ENCODE measurements at regions not wholly inside any gene's neighbourhood (a gene's known extent, or its start where the extent isn't known, plus 50 kb on each side); places are given as distances from the start of the nearest gene placed in this dataset.

GRCh38 chr11:95586155-95586554 lies 203.4 kb downstream of the FAM76B start:
- no peak overlapping the region for H3K18ac ChIP-seq (ENCODE audit: low read length)
- no peak overlapping the region for H3K23ac ChIP-seq (ENCODE audit: low read length)
- H3K4me1 ChIP-seq (ENCODE audit: control insufficient read depth, low read depth, low read length) = no peaks in the 10 kb centered on the region
- H3K4me2 ChIP-seq (ENCODE audit: low read length) = no peak overlapping the region
- no peak overlapping the region for H4K8ac ChIP-seq (ENCODE audit: low read depth, low read length)
- H2AK5ac ChIP-seq (ENCODE audit: low read length) = no peak overlapping the region
- no peaks in the 10 kb centered on the region for H3K27me3 ChIP-seq (ENCODE audit: insufficient read depth, low read length, poor library complexity)
- no peaks in the 10 kb centered on the region for H3K36me3 ChIP-seq (ENCODE audit: control insufficient read depth, insufficient read depth, low read length)
- H4K5ac ChIP-seq (ENCODE audit: low read length) = no peak overlapping the region
- no peak overlapping the region for H3K9ac ChIP-seq (ENCODE audit: low read length)
- no peak overlapping the region for H3K27ac ChIP-seq (ENCODE audit: low read depth, low read length)
- H3K4me3 ChIP-seq (ENCODE audit: low read length) = no peak overlapping the region
- DNase-seq = peak; percentile 3
- no peak overlapping the region for H2BK120ac ChIP-seq (ENCODE audit: low read depth, low read length)
- no CpG with 5 or more reads among the region's 1 CpG for WGBS (ENCODE audit: extremely low coverage, insufficient coverage, low lambda C conversion rate)
- no peak overlapping the region for H3K4ac ChIP-seq (ENCODE audit: low read depth, low read length)
- no peak overlapping the region for H2BK5ac ChIP-seq (ENCODE audit: low read length)
- H3K56ac ChIP-seq (ENCODE audit: low read length) = no peak overlapping the region
- H3K79me2 ChIP-seq (ENCODE audit: control insufficient read depth, insufficient read depth, low read length) = no peaks in the 10 kb centered on the region
- H2BK15ac ChIP-seq (replicated peaks; ENCODE audit: low read depth) = no peak overlapping the region
- H3K79me1 ChIP-seq (ENCODE audit: low read length) = no peaks in the 10 kb centered on the region

DNA sequence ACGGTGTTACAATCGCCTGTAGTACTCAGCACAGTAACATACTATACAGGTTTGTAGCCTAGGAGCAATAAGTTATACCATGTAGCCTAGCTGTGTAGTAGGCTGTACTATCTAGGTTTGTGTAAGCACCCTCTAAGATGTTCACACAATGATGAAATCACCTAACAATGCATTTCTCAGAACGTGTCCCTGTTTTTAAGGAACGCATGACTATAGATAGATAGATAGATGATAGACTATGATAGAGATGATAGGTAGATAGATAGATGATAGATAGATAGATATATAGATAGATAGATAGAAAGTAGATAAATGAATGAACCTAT lies 203.9 kb downstream of the FAM76B start:
- no CpG with 5 or more reads among the region's 4 CpGs for WGBS (ENCODE audit: extremely low coverage, insufficient coverage, low lambda C conversion rate)
- Histone ChIP-seq H2BK15ac (replicated peaks; ENCODE audit: low read depth) (no peak overlapping the region), H4K8ac (ENCODE audit: low read depth, low read length) (no peak overlapping the region), H2BK5ac (ENCODE audit: low read length) (no peak overlapping the region), H3K4me2 (ENCODE audit: low read length) (no peak overlapping the region), H3K36me3 (ENCODE audit: control insufficient read depth, insufficient read depth, low read length) (no peaks in the 10 kb centered on the region), H3K27ac (ENCODE audit: low read depth, low read length) (no peak overlapping the region), H2BK120ac (ENCODE audit: low read depth, low read length) (no peak overlapping the region), H3K9ac (ENCODE audit: low read length) (no peak overlapping the region), H4K5ac (ENCODE audit: low read length) (no peak overlapping the region), H3K79me2 (ENCODE audit: control insufficient read depth, insufficient read depth, low read length) (no peaks in the 10 kb centered on the region), H3K4me3 (ENCODE audit: low read length) (no peak overlapping the region), H3K4me1 (ENCODE audit: control insufficient read depth, low read depth, low read length) (no peaks in the 10 kb centered on the region), H3K27me3 (ENCODE audit: insufficient read depth, low read length, poor library complexity) (no peaks in the 10 kb centered on the region), H3K4ac (ENCODE audit: low read depth, low read length) (no peak overlapping the region), H3K79me1 (ENCODE audit: low read length) (no peaks in the 10 kb centered on the region), H2AK5ac (ENCODE audit: low read length) (no peak overlapping the region), H3K56ac (ENCODE audit: low read length) (no peak overlapping the region), H3K23ac (ENCODE audit: low read length) (no peak overlapping the region), H3K18ac (ENCODE audit: low read length) (no peak overlapping the region)
- DNase-seq = no peak

GRCh38 chr11:95585069-95585751 lies 204.4 kb downstream of the FAM76B start:
- Histone ChIP-seq H3K4me3 (ENCODE audit: low read length) (no peak overlapping the region), H3K56ac (ENCODE audit: low read length) (no peak overlapping the region), H3K27ac (ENCODE audit: low read depth, low read length) (no peak overlapping the region), H3K4me1 (ENCODE audit: control insufficient read depth, low read depth, low read length) (no peaks in the 10 kb centered on the region), H2BK15ac (replicated peaks; ENCODE audit: low read depth) (no peak overlapping the region), H3K4me2 (ENCODE audit: low read length) (no peak overlapping the region), H3K4ac (ENCODE audit: low read depth, low read length) (no peak overlapping the region), H4K5ac (ENCODE audit: low read length) (no peak overlapping the region), H3K23ac (ENCODE audit: low read length) (no peak overlapping the region), H2BK5ac (ENCODE audit: low read length) (no peak overlapping the region), H3K27me3 (ENCODE audit: insufficient read depth, low read length, poor library complexity) (no peaks in the 10 kb centered on the region), H3K18ac (ENCODE audit: low read length) (no peak overlapping the region), H4K8ac (ENCODE audit: low read depth, low read length) (no peak overlapping the region), H2AK5ac (ENCODE audit: low read length) (no peak overlapping the region), H3K79me1 (ENCODE audit: low read length) (no peaks in the 10 kb centered on the region), H3K36me3 (ENCODE audit: control insufficient read depth, insufficient read depth, low read length) (no peaks in the 10 kb centered on the region), H2BK120ac (ENCODE audit: low read depth, low read length) (no peak overlapping the region), H3K79me2 (ENCODE audit: control insufficient read depth, insufficient read depth, low read length) (no peaks in the 10 kb centered on the region), H3K9ac (ENCODE audit: low read length) (no peak overlapping the region)
- no peak for DNase-seq
- no CpG with 5 or more reads among the region's 3 CpGs for WGBS (ENCODE audit: extremely low coverage, insufficient coverage, low lambda C conversion rate)

GRCh38 chr11:95584589-95584988 lies 205.0 kb downstream of the FAM76B start:
- WGBS (ENCODE audit: extremely low coverage, insufficient coverage, low lambda C conversion rate) = no CpG with 5 or more reads among the region's 2 CpGs
- H2AK5ac ChIP-seq (ENCODE audit: low read length) = no peak overlapping the region
- no peak overlapping the region for H3K23ac ChIP-seq (ENCODE audit: low read length)
- no peak overlapping the region for H3K4me2 ChIP-seq (ENCODE audit: low read length)
- DNase-seq = peak; percentile 13
- no peaks in the 10 kb centered on the region for H3K27me3 ChIP-seq (ENCODE audit: insufficient read depth, low read length, poor library complexity)
- H2BK5ac ChIP-seq (ENCODE audit: low read length) = no peak overlapping the region
- H3K4ac ChIP-seq (ENCODE audit: low read depth, low read length) = no peak overlapping the region
- H2BK120ac ChIP-seq (ENCODE audit: low read depth, low read length) = no peak overlapping the region
- H3K27ac ChIP-seq (ENCODE audit: low read depth, low read length) = no peak overlapping the region
- H4K5ac ChIP-seq (ENCODE audit: low read length) = no peak overlapping the region
- H2BK15ac ChIP-seq (replicated peaks; ENCODE audit: low read depth) = no peak overlapping the region
- no peaks in the 10 kb centered on the region for H3K79me1 ChIP-seq (ENCODE audit: low read length)
- no peaks in the 10 kb centered on the region for H3K4me1 ChIP-seq (ENCODE audit: control insufficient read depth, low read depth, low read length)
- no peaks in the 10 kb centered on the region for H3K36me3 ChIP-seq (ENCODE audit: control insufficient read depth, insufficient read depth, low read length)
- H3K56ac ChIP-seq (ENCODE audit: low read length) = no peak overlapping the region
- no peaks in the 10 kb centered on the region for H3K79me2 ChIP-seq (ENCODE audit: control insufficient read depth, insufficient read depth, low read length)
- no peak overlapping the region for H3K9ac ChIP-seq (ENCODE audit: low read length)
- no peak overlapping the region for H3K4me3 ChIP-seq (ENCODE audit: low read length)
- H4K8ac ChIP-seq (ENCODE audit: low read depth, low read length) = no peak overlapping the region
- H3K18ac ChIP-seq (ENCODE audit: low read length) = no peak overlapping the region

DNA sequence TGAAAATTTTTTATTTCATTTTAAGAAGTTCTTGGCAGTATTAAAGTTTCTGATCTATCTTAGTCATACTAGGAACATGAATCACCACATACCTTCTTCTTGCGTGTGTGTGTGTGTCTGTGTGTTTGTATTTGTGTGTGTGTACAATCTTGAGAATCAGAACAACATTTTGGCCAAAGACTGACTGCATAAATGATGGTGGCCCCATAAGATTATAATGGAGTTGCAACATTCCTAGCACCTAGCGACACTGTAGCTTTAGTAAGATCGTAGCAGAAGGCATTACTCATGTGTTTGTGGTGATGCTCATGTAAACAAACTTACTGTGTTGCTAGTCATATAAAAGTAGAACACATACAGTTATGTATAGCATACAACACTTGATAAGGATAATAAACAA lies 205.4 kb downstream of the FAM76B start:
- no peak overlapping the region for H3K27ac ChIP-seq (ENCODE audit: low read depth, low read length)
- no peak overlapping the region for H3K4me3 ChIP-seq (ENCODE audit: low read length)
- no peak overlapping the region for H3K23ac ChIP-seq (ENCODE audit: low read length)
- H3K4ac ChIP-seq (ENCODE audit: low read depth, low read length) = no peak overlapping the region
- H3K56ac ChIP-seq (ENCODE audit: low read length) = no peak overlapping the region
- no peaks in the 10 kb centered on the region for H3K27me3 ChIP-seq (ENCODE audit: insufficient read depth, low read length, poor library complexity)
- H2BK15ac ChIP-seq (replicated peaks; ENCODE audit: low read depth) = no peak overlapping the region
- H3K4me2 ChIP-seq (ENCODE audit: low read length) = no peak overlapping the region
- H3K36me3 ChIP-seq (ENCODE audit: control insufficient read depth, insufficient read depth, low read length) = no peaks in the 10 kb centered on the region
- H2BK5ac ChIP-seq (ENCODE audit: low read length) = no peak overlapping the region
- no peak overlapping the region for H4K5ac ChIP-seq (ENCODE audit: low read length)
- no peak overlapping the region for H3K9ac ChIP-seq (ENCODE audit: low read length)
- no CpG with 5 or more reads among the region's 3 CpGs for WGBS (ENCODE audit: extremely low coverage, insufficient coverage, low lambda C conversion rate)
- no peak overlapping the region for H4K8ac ChIP-seq (ENCODE audit: low read depth, low read length)
- no peaks in the 10 kb centered on the region for H3K79me2 ChIP-seq (ENCODE audit: control insufficient read depth, insufficient read depth, low read length)
- H3K79me1 ChIP-seq (ENCODE audit: low read length) = no peaks in the 10 kb centered on the region
- no peak for DNase-seq
- no peak overlapping the region for H3K18ac ChIP-seq (ENCODE audit: low read length)
- no peaks in the 10 kb centered on the region for H3K4me1 ChIP-seq (ENCODE audit: control insufficient read depth, low read depth, low read length)
- H2BK120ac ChIP-seq (ENCODE audit: low read depth, low read length) = no peak overlapping the region
- no peak overlapping the region for H2AK5ac ChIP-seq (ENCODE audit: low read length)

Data from mesendoderm (in vitro differentiated cells).